ENCODE measurements at regions not wholly inside any gene's neighbourhood (a gene's known extent, or its start where the extent isn't known, plus 50 kb on each side); places are given as distances from the start of the nearest gene placed in this dataset.

DNA sequence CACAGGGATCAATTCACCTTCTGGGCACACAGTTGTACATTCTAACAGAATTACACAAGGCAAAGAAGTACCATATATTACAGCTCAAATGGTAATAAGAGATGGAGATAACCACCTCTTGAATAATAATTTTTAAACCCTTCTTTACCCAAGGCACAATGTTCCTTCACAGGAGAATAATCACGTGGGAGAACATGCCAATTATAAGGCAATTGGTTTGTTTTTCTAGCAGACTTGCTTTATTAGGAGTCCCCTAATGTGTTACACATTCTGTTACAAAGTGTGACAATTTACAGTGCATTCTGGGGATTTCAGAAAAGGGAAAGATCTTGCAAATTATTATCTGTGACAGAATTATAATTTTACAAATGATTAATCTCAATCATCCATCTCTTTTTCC lies 380.3 kb downstream of the RND3 start:
- no peak for ATAC-seq
- TF ChIP-seq OSR1 (CRISPR knock-in tag; IDR thresholded peaks at IDR 0.05) (no peak), ZFP30 (CRISPR knock-in tag; IDR thresholded peaks at IDR 0.05) (no peak), TOX (CRISPR knock-in tag; IDR thresholded peaks at IDR 0.05; ENCODE audit: borderline replicate concordance) (no peak), PPARA (CRISPR knock-in tag; IDR thresholded peaks at IDR 0.05; ENCODE audit: borderline replicate concordance) (no peak), BACH2 (CRISPR knock-in tag; IDR thresholded peaks at IDR 0.05; ENCODE audit: borderline replicate concordance) (no peak), GLIS3 (CRISPR knock-in tag; IDR thresholded peaks at IDR 0.05) (no peak), ZNF8 (CRISPR knock-in tag; IDR thresholded peaks at IDR 0.05) (no peak), ESRRG (CRISPR knock-in tag; IDR thresholded peaks at IDR 0.05) (no peak), ZNF565 (CRISPR knock-in tag; conservative IDR thresholded peaks at IDR 0.05; ENCODE audit: low read depth) (no peak), CSDC2 (CRISPR knock-in tag; IDR thresholded peaks at IDR 0.05) (no peak), ZC3H10 (CRISPR knock-in tag; IDR thresholded peaks at IDR 0.05) (no peak), ISL1 (CRISPR knock-in tag; IDR thresholded peaks at IDR 0.05) (no peak), SNAI2 (CRISPR knock-in tag; IDR thresholded peaks at IDR 0.05) (no peak), ARNTL (CRISPR knock-in tag; IDR thresholded peaks at IDR 0.05; ENCODE audit: borderline replicate concordance, low read depth) (no peak), ZNF70 (CRISPR knock-in tag; IDR thresholded peaks at IDR 0.05) (no peak)
- TF ChIP-seq, protein P1, sequence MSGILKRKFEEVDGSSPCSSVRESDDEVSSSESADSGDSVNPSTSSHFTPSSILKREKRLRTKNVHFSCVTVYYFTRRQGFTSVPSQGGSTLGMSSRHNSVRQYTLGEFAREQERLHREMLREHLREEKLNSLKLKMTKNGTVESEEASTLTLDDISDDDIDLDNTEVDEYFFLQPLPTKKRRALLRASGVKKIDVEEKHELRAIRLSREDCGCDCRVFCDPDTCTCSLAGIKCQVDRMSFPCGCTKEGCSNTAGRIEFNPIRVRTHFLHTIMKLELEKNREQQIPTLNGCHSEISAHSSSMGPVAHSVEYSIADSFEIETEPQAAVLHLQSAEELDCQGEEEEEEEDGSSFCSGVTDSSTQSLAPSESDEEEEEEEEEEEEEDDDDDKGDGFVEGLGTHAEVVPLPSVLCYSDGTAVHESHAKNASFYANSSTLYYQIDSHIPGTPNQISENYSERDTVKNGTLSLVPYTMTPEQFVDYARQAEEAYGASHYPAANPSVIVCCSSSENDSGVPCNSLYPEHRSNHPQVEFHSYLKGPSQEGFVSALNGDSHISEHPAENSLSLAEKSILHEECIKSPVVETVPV (CRISPR knock-in tag; IDR thresholded peaks at IDR 0.05): no peak
- TF ChIP-seq, protein P2, sequence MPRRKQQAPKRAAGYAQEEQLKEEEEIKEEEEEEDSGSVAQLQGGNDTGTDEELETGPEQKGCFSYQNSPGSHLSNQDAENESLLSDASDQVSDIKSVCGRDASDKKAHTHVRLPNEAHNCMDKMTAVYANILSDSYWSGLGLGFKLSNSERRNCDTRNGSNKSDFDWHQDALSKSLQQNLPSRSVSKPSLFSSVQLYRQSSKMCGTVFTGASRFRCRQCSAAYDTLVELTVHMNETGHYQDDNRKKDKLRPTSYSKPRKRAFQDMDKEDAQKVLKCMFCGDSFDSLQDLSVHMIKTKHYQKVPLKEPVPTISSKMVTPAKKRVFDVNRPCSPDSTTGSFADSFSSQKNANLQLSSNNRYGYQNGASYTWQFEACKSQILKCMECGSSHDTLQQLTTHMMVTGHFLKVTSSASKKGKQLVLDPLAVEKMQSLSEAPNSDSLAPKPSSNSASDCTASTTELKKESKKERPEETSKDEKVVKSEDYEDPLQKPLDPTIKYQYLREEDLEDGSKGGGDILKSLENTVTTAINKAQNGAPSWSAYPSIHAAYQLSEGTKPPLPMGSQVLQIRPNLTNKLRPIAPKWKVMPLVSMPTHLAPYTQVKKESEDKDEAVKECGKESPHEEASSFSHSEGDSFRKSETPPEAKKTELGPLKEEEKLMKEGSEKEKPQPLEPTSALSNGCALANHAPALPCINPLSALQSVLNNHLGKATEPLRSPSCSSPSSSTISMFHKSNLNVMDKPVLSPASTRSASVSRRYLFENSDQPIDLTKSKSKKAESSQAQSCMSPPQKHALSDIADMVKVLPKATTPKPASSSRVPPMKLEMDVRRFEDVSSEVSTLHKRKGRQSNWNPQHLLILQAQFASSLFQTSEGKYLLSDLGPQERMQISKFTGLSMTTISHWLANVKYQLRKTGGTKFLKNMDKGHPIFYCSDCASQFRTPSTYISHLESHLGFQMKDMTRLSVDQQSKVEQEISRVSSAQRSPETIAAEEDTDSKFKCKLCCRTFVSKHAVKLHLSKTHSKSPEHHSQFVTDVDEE (CRISPR knock-in tag; IDR thresholded peaks at IDR 0.05): no peak
- TF ChIP-seq, protein P3, sequence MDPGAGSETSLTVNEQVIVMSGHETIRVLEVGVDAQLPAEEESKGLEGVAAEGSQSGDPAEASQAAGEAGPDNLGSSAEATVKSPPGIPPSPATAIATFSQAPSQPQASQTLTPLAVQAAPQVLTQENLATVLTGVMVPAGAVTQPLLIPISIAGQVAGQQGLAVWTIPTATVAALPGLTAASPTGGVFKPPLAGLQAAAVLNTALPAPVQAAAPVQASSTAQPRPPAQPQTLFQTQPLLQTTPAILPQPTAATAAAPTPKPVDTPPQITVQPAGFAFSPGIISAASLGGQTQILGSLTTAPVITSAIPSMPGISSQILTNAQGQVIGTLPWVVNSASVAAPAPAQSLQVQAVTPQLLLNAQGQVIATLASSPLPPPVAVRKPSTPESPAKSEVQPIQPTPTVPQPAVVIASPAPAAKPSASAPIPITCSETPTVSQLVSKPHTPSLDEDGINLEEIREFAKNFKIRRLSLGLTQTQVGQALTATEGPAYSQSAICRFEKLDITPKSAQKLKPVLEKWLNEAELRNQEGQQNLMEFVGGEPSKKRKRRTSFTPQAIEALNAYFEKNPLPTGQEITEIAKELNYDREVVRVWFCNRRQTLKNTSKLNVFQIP (CRISPR knock-in tag; IDR thresholded peaks at IDR 0.05; ENCODE audit: borderline replicate concordance, low read depth): no peak

DNA sequence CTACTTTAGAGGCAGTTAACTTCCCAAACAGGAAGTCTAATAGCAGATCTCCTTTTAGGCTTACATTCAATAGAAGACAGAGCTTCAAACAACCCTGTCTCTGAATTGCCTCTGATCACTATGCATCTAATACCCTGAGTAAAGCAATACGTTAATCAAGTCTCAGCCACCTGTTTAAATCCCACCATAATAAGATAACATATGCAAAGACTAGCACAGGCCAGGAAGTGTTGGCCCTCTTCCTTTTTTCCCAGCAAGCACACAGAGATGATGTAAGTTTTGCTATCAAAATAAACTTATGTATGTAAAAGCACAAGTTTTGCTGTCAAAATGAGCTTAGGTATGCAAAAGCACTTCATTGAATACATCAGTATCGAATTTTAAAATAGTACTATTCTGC lies 385.5 kb downstream of the RND3 start:
- ATAC-seq: no peak
- TF ChIP-seq ZFP3 (CRISPR knock-in tag; IDR thresholded peaks at IDR 0.05): no peak
- no peak for TF ChIP-seq ZNF8 (CRISPR knock-in tag; IDR thresholded peaks at IDR 0.05)
- TF ChIP-seq ZNF70 (CRISPR knock-in tag; IDR thresholded peaks at IDR 0.05): no peak
- no peak for TF ChIP-seq TOX (CRISPR knock-in tag; IDR thresholded peaks at IDR 0.05; ENCODE audit: borderline replicate concordance)
- TF ChIP-seq OSR1 (CRISPR knock-in tag; IDR thresholded peaks at IDR 0.05): no peak
- TF ChIP-seq, protein P4, sequence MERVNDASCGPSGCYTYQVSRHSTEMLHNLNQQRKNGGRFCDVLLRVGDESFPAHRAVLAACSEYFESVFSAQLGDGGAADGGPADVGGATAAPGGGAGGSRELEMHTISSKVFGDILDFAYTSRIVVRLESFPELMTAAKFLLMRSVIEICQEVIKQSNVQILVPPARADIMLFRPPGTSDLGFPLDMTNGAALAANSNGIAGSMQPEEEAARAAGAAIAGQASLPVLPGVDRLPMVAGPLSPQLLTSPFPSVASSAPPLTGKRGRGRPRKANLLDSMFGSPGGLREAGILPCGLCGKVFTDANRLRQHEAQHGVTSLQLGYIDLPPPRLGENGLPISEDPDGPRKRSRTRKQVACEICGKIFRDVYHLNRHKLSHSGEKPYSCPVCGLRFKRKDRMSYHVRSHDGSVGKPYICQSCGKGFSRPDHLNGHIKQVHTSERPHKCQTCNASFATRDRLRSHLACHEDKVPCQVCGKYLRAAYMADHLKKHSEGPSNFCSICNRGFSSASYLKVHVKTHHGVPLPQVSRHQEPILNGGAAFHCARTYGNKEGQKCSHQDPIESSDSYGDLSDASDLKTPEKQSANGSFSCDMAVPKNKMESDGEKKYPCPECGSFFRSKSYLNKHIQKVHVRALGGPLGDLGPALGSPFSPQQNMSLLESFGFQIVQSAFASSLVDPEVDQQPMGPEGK (CRISPR knock-in tag; IDR thresholded peaks at IDR 0.05; ENCODE audit: borderline replicate concordance): no peak
- no peak for TF ChIP-seq ZNF565 (CRISPR knock-in tag; conservative IDR thresholded peaks at IDR 0.05; ENCODE audit: low read depth)

DNA sequence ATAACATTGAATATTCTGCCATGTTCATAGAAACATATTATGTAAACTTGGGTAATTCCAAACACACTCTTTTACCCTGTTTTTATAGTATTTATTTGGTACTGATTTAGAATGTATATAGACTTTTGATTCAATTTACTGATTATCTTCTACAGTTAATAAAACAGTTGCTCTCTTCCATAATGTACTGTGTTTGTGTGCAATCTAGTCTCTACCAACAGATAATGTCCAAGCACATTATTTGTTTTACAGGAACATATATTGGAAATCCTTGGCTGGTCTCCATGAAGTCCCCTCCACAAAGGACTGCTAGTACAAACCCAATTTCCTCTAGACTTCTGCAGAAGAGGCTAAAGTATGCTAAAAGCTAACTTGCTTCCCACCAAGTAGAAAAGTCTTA lies 386.6 kb downstream of the RND3 start:
- ATAC-seq: no peak
- TF ChIP-seq ARNTL (CRISPR knock-in tag; IDR thresholded peaks at IDR 0.05; ENCODE audit: borderline replicate concordance, low read depth) (no peak), ZNF70 (CRISPR knock-in tag; IDR thresholded peaks at IDR 0.05) (no peak), SNAI2 (CRISPR knock-in tag; IDR thresholded peaks at IDR 0.05) (no peak), ZFP3 (CRISPR knock-in tag; IDR thresholded peaks at IDR 0.05) (no peak), ZNF565 (CRISPR knock-in tag; conservative IDR thresholded peaks at IDR 0.05; ENCODE audit: low read depth) (no peak)
- TF ChIP-seq, protein P1 (CRISPR knock-in tag; IDR thresholded peaks at IDR 0.05): no peak
- TF ChIP-seq, protein P5, sequence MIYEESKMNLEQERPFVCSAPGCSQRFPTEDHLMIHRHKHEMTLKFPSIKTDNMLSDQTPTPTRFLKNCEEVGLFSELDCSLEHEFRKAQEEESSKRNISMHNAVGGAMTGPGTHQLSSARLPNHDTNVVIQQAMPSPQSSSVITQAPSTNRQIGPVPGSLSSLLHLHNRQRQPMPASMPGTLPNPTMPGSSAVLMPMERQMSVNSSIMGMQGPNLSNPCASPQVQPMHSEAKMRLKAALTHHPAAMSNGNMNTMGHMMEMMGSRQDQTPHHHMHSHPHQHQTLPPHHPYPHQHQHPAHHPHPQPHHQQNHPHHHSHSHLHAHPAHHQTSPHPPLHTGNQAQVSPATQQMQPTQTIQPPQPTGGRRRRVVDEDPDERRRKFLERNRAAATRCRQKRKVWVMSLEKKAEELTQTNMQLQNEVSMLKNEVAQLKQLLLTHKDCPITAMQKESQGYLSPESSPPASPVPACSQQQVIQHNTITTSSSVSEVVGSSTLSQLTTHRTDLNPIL (CRISPR knock-in tag; IDR thresholded peaks at IDR 0.05; ENCODE audit: low read depth): no peak
- TF ChIP-seq, protein P3 (CRISPR knock-in tag; IDR thresholded peaks at IDR 0.05; ENCODE audit: borderline replicate concordance, low read depth): no peak

All from SK-N-SH treated with all-trans-retinoic acid at 6 μM for 48 hours (cell line).